ENCODE measurements at regions not wholly inside any gene's neighbourhood (a gene's known extent, or its start where the extent isn't known, plus 50 kb on each side); places are given as distances from the start of the nearest gene placed in this dataset.

GRCh38 chr16:35144212-35144932 lies 1685.0 kb downstream of the TP53TG3F start:
- no peak for DNase-seq (ENCODE audit: low read depth in 1 of 2, low spot score in 1 of 2)
- Histone ChIP-seq H3K27me3 (ENCODE audit: insufficient read depth, poor library complexity, severe bottlenecking) (no peaks in the 10 kb centered on the region), H3K4me3 (replicated peaks; ENCODE audit: insufficient read depth, low read length) (no peak overlapping the region), H3K27ac (replicated peaks) (no peak overlapping the region)
- TF ChIP-seq SPI1 (IDR thresholded peaks at IDR 0.05; ENCODE audit: borderline replicate concordance, low read depth) (no peak), CTCF (IDR thresholded peaks at IDR 0.05; ENCODE audit: insufficient read depth, low read length) (no peak), REST (IDR thresholded peaks at IDR 0.05; ENCODE audit: insufficient replicate concordance, low read depth) (no peak), POLR2AphosphoS5 (IDR thresholded peaks at IDR 0.05; ENCODE audit: low read depth) (no peak), GABPA (IDR thresholded peaks at IDR 0.05; ENCODE audit: low read depth) (no peak)

- no peak overlapping the region for H3K4me3 ChIP-seq (replicated peaks; ENCODE audit: insufficient read depth, low read length)
- no peak for TF ChIP-seq GABPA (IDR thresholded peaks at IDR 0.05; ENCODE audit: low read depth)
- TF ChIP-seq CTCF (IDR thresholded peaks at IDR 0.05; ENCODE audit: insufficient read depth, low read length) = no peak
- TF ChIP-seq REST (IDR thresholded peaks at IDR 0.05; ENCODE audit: insufficient replicate concordance, low read depth) = no peak
- TF ChIP-seq POLR2AphosphoS5 (IDR thresholded peaks at IDR 0.05; ENCODE audit: low read depth) = no peak
- TF ChIP-seq SPI1 (IDR thresholded peaks at IDR 0.05; ENCODE audit: borderline replicate concordance, low read depth) = no peak
- H3K27me3 ChIP-seq (ENCODE audit: insufficient read depth, poor library complexity, severe bottlenecking) = no peaks in the 10 kb centered on the region
- no peak overlapping the region for H3K27ac ChIP-seq (replicated peaks)
- no peak for DNase-seq (ENCODE audit: low read depth in 1 of 2, low spot score in 1 of 2)
Measured at GRCh38 chr16:35146031-35146710, 1686.8 kb downstream of the TP53TG3F start.

- H3K4me3 ChIP-seq (replicated peaks; ENCODE audit: insufficient read depth, low read length) = no peak overlapping the region
- H3K27me3 ChIP-seq (ENCODE audit: insufficient read depth, poor library complexity, severe bottlenecking) = no peaks in the 10 kb centered on the region
- no peak overlapping the region for H3K27ac ChIP-seq (replicated peaks)
- DNase-seq (ENCODE audit: low read depth in 1 of 2, low spot score in 1 of 2) = no peak
- TF ChIP-seq REST (IDR thresholded peaks at IDR 0.05; ENCODE audit: insufficient replicate concordance, low read depth) (no peak), POLR2AphosphoS5 (IDR thresholded peaks at IDR 0.05; ENCODE audit: low read depth) (no peak), GABPA (IDR thresholded peaks at IDR 0.05; ENCODE audit: low read depth) (no peak), SPI1 (IDR thresholded peaks at IDR 0.05; ENCODE audit: borderline replicate concordance, low read depth) (no peak), CTCF (IDR thresholded peaks at IDR 0.05; ENCODE audit: insufficient read depth, low read length) (no peak)
Measured at GRCh38 chr16:35146723-35147458, 1687.5 kb downstream of the TP53TG3F start.
